GM23248 (cell line): ENCODE measurements at regions not wholly inside any gene's neighbourhood (a gene's known extent, or its start where the extent isn't known, plus 50 kb on each side); places are given as distances from the start of the nearest gene placed in this dataset.

Source experiments
- DNase-seq: peaks from one replicate; pipeline ENCODE4 v3.0.0-alpha.2; 2015
- H2AFZ ChIP-seq: fragments of 200-600 bp; sonication (generic); 2 replicates; pipeline ENCODE4 v1.6.1; 2016; ENCODE audit warnings: antibody characterized with exemption
- H3F3A ChIP-seq: fragments of 200-600 bp; sonication (generic); 2 replicates; pipeline ENCODE4 v1.6.1; 2016; ENCODE audit warnings: mild to moderate bottlenecking, antibody characterized with exemption, mixed run types; ENCODE audit not compliant: insufficient read depth
- H3K27ac ChIP-seq: fragments of 200-600 bp; sonication (generic); 2 replicates; pipeline ENCODE4 v1.5.1; 2016; ENCODE audit warnings: mild to moderate bottlenecking
- H3K27me3 ChIP-seq: fragments of 200-600 bp; sonication (generic); replicated peaks from 2 replicates; pipeline ENCODE4 v1.6.1; 2016; ENCODE audit warnings: mild to moderate bottlenecking; ENCODE audit not compliant: insufficient read depth
- H3K36me3 ChIP-seq: fragments of 200-600 bp; sonication (generic); 2 replicates; pipeline ENCODE4 v1.6.1; 2016; ENCODE audit warnings: low read depth, mild to moderate bottlenecking
- H3K4me1 ChIP-seq: fragments of 200-600 bp; sonication (generic); 2 replicates; pipeline ENCODE4 v1.6.1; 2016; ENCODE audit warnings: mild to moderate bottlenecking; ENCODE audit not compliant: insufficient read depth
- H3K4me2 ChIP-seq: fragments of 200-600 bp; sonication (generic); one replicate; pipeline ENCODE4 v1.6.1; 2016; ENCODE audit warnings: mild to moderate bottlenecking; ENCODE audit not compliant: unreplicated experiment
- H3K4me3 ChIP-seq: fragments of 200-600 bp; sonication (generic); 2 replicates; pipeline ENCODE4 v1.5.1; 2016; ENCODE audit warnings: mild to moderate bottlenecking
- H3K79me2 ChIP-seq: fragments of 200-600 bp; sonication (generic); 2 replicates; pipeline ENCODE4 v1.6.1; 2016; ENCODE audit warnings: mild to moderate bottlenecking; ENCODE audit not compliant: insufficient read depth
- H3K9ac ChIP-seq: fragments of 200-600 bp; sonication (generic); 2 replicates; pipeline ENCODE4 v1.6.1; 2016; ENCODE audit warnings: mild to moderate bottlenecking
- H3K9me2 ChIP-seq: fragments of 200-600 bp; sonication (generic); 2 replicates; pipeline ENCODE4 v1.6.1; 2016; ENCODE audit warnings: mixed run types, mild to moderate bottlenecking, moderate library complexity; ENCODE audit not compliant: insufficient read depth
- H3K9me3 ChIP-seq: fragments of 200-600 bp; sonication (generic); one replicate; pipeline ENCODE4 v1.6.1; 2017; ENCODE audit warnings: low read depth
- H4K20me1 ChIP-seq: fragments of 200-600 bp; sonication (generic); 2 replicates; pipeline ENCODE4 v1.6.0; 2016; ENCODE audit not compliant: insufficient read depth
- EZH2 ChIP-seq: fragments of 200-600 bp; sonication (generic); IDR thresholded peaks from 2 replicates; pipeline ENCODE4 v1.6.1; 2018; ENCODE audit warnings: antibody characterized with exemption, mild to moderate bottlenecking; ENCODE audit not compliant: insufficient read depth, poor library complexity, severe bottlenecking
- EZH2phosphoT487 ChIP-seq: fragments of 200-600 bp; sonication (generic); IDR thresholded peaks from 2 replicates; pipeline ENCODE4 v1.6.1; 2018; ENCODE audit warnings: antibody characterized with exemption, moderate library complexity, mild to moderate bottlenecking, low read depth; ENCODE audit not compliant: insufficient read depth
- WGBS, 2 experiments: methylation state at CpG; one replicate each; pipeline ENCODE4 v1.1.6; 2015 to 2017; ENCODE audit warnings: low lambda C conversion rate in 2 of 2, low coverage in 1 of 2; ENCODE audit errors: missing lambda C conversion rate in 2 of 2; 5-methylcytosine and 5-hydroxymethylcytosine counted together
- in situ Hi-C: fragments of 300-500 bp; cut with MboI; formaldehyde crosslinking; loops from 2 replicates; pipeline ENCODE4 v1.15.0; 2020

DNA sequence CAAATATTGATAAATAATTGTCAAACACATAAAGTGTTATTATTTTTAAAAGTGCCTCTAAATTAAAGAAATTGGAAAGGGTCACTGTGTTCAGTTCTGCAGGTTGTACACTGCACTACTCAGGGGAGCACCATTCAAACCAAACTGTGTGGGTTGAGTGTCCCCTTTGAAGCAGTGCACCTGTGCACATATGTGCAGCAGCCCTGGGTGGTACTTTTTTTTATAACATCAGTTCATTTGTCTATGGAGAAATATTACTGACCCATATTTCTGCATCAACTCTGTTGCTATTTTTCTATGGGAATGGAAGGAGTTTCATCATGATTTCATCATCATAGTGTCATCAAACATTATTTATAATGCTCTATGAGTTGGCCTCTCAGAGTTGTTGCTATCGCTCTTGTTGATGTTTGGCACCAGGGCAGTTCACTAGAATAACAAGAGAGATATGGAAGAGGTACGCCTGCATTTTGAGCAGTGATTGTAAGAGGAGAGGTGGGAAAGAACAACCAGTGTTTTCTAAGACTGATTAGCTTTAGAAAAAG, 457.6 kb downstream of the TFAP2A start:
- Histone ChIP-seq H4K20me1 (no peaks in the 10 kb centered on the region), H3K9ac (no peak overlapping the region), H3K36me3 (no peaks in the 10 kb centered on the region), H3K27me3 (no peaks in the 10 kb centered on the region), H3F3A (no peaks in the 10 kb centered on the region), H3K27ac (no peak overlapping the region), H3K4me3 (no peak overlapping the region), H3K9me2 (no peaks in the 10 kb centered on the region), H3K4me1 (no peaks in the 10 kb centered on the region), H3K79me2 (no peaks in the 10 kb centered on the region), H3K4me2 (no peak overlapping the region), H3K9me3 (no peaks in the 10 kb centered on the region), H2AFZ (no peak overlapping the region)
- no peak for DNase-seq
- WGBS, 2 experiments, result 27 to 34% methylated on average over 2 of the region's 2 CpGs
- TF ChIP-seq EZH2, result no peak
- TF ChIP-seq EZH2phosphoT487, result no peak
- in situ Hi-C loops, result no loop called here

DNA sequence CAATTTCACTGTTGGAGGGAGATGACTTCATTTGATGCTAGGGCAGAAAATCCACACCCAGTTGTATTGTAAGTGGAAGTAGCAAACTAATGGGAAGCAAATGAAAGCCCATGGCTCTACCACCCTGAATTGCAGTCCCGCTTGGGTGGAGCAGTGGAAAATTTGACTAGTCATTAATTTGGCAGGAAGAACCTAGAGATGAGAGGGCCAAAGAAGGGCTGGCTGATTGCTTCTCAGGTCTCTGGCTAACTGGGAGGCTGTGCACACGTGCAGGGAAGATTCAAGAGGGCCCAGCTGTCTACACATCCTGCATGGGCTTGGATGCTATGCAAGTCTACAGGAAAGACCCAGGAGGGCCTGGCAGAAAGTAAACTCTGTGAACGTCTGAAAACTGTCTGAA, 466.2 kb downstream of the TFAP2A start:
- no peak overlapping the region for H3K4me3 ChIP-seq
- no peaks in the 10 kb centered on the region for H3K4me1 ChIP-seq
- H3K9me3 ChIP-seq, result no peaks in the 10 kb centered on the region
- TF ChIP-seq EZH2phosphoT487, result no peak
- no peak for TF ChIP-seq EZH2
- no peaks in the 10 kb centered on the region for H3K36me3 ChIP-seq
- no peak overlapping the region for H3K9ac ChIP-seq
- no peaks in the 10 kb centered on the region for H3K79me2 ChIP-seq
- H3K4me2 ChIP-seq, result no peak overlapping the region
- no peaks in the 10 kb centered on the region for H3K9me2 ChIP-seq
- H3F3A ChIP-seq, result no peaks in the 10 kb centered on the region
- WGBS, 2 experiments, result 0 to 4% methylated on average over 3 of the region's 3 CpGs
- peak; percentile 23 for DNase-seq
- no peaks in the 10 kb centered on the region for H4K20me1 ChIP-seq
- H3K27ac ChIP-seq, result no peak overlapping the region
- in situ Hi-C loops, result no loop called here
- no peak overlapping the region for H2AFZ ChIP-seq
- H3K27me3 ChIP-seq, result no peaks in the 10 kb centered on the region

DNA sequence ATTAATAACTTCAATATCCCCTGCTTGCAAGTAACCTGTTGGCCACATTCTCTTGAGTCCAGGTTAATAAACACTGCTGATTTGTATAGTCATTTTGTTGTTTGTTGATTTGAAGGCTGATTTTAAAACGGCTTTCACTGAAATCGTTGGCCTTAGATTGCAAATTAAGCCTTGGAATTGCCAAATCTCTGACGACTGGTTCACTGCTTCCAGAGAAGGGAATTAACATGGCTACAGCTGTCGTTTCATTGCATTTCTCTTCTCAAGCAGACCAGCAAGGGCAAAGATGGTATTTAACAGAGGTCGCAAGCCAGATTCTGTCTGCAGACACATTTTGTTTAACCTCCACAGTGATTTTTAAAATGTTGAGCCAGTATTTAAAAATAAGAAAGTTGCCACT, 470.9 kb downstream of the TFAP2A start:
- TF ChIP-seq EZH2, result no peak
- TF ChIP-seq EZH2phosphoT487, result no peak
- DNase-seq, result no peak
- H3K4me1 ChIP-seq, result no peaks in the 10 kb centered on the region
- no peaks in the 10 kb centered on the region for H3K79me2 ChIP-seq
- H3K9ac ChIP-seq, result no peak overlapping the region
- no peaks in the 10 kb centered on the region for H3K36me3 ChIP-seq
- H2AFZ ChIP-seq, result no peak overlapping the region
- H3K4me2 ChIP-seq, result no peak overlapping the region
- no peaks in the 10 kb centered on the region for H3K9me3 ChIP-seq
- 41 to 44% methylated on average over 5 of the region's 5 CpGs for WGBS, 2 experiments
- no peak overlapping the region for H3K4me3 ChIP-seq
- H3K9me2 ChIP-seq, result no peaks in the 10 kb centered on the region
- in situ Hi-C loops, result no loop called here
- H4K20me1 ChIP-seq, result no peaks in the 10 kb centered on the region
- no peak overlapping the region for H3K27ac ChIP-seq
- H3K27me3 ChIP-seq, result no peaks in the 10 kb centered on the region
- H3F3A ChIP-seq, result no peaks in the 10 kb centered on the region

DNA sequence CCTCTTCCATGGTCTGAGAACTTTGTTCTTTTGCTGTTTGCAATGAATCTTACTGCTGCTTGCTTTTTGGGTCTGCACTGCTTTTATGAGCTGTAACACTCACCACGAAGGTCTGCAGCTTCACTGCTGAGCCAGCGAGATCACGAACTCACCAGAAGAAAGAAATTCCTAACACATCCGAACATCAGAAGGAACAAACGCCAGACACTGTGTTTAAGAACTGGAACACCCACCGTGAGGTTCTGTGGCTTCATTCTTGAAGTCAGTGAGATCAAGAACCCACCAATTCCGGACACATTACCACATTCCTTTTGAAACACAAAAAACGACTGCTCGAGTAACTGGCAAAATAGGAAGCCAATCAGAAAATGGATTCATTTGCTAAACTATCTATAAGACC, 471.8 kb downstream of the TFAP2A start:
- no peaks in the 10 kb centered on the region for H3K4me1 ChIP-seq
- no peak overlapping the region for H2AFZ ChIP-seq
- H3K36me3 ChIP-seq, result no peaks in the 10 kb centered on the region
- no peaks in the 10 kb centered on the region for H3K27me3 ChIP-seq
- no peak overlapping the region for H3K4me2 ChIP-seq
- H3F3A ChIP-seq, result no peaks in the 10 kb centered on the region
- H3K79me2 ChIP-seq, result no peaks in the 10 kb centered on the region
- no peak overlapping the region for H3K4me3 ChIP-seq
- no peaks in the 10 kb centered on the region for H3K9me2 ChIP-seq
- WGBS, 2 experiments, result 22 to 31% methylated on average over 9 of the region's 9 CpGs
- H3K27ac ChIP-seq, result no peak overlapping the region
- TF ChIP-seq EZH2phosphoT487, result no peak
- TF ChIP-seq EZH2, result no peak
- no peak overlapping the region for H3K9ac ChIP-seq
- DNase-seq, result no peak
- in situ Hi-C loops, result no loop called here
- H4K20me1 ChIP-seq, result no peaks in the 10 kb centered on the region
- H3K9me3 ChIP-seq, result no peaks in the 10 kb centered on the region

DNA sequence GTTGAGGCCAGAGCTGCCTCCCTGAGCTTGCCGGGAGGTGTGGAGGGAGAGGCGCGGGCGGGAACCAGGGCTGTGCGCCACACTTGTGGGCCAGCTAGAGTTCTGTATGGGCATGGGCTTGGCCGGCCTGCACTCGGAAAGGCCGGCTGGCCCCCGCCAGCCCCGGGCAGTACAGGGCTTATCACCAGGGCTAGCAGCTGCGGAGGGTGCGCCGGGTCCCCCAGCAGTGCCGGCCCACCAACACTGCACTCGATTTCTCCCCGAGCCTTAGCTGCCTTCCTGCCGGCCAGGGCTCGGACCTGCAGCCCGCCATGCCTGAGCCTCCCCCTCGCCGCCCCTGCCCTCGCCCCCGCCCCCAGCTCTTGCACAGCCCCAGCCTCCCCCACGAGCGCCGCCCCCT, 472.7 kb downstream of the TFAP2A start:
- Histone ChIP-seq H3K79me2 (no peaks in the 10 kb centered on the region), H3K9me2 (no peaks in the 10 kb centered on the region), H3K9ac (no peak overlapping the region), H3K36me3 (no peaks in the 10 kb centered on the region), H3K9me3 (no peaks in the 10 kb centered on the region), H3K27me3 (no peaks in the 10 kb centered on the region), H3K4me2 (no peak overlapping the region), H3K4me3 (no peak overlapping the region), H4K20me1 (no peaks in the 10 kb centered on the region), H3K4me1 (no peaks in the 10 kb centered on the region), H3K27ac (no peak overlapping the region), H3F3A (no peaks in the 10 kb centered on the region), H2AFZ (no peak overlapping the region)
- DNase-seq, result no peak
- TF ChIP-seq EZH2 (no peak), EZH2phosphoT487 (no peak)
- in situ Hi-C loops, result no loop called here
- 72 to 87% methylated on average over 11 to 26 of the region's 26 CpGs for WGBS, 2 experiments
